Muscle of leg (tissue), 3 donors: ENCODE measurements at regions not wholly inside any gene's neighbourhood (a gene's known extent, or its start where the extent isn't known, plus 50 kb on each side); places are given as distances from the start of the nearest gene placed in this dataset.
A peak's percentile ranks its signal among the peaks of the same experiment; 100 is the strongest.
"Not testable (repeated sequence)": the region's sequence is repeated elsewhere in the genome, so short reads cannot be mapped to it uniquely, and the experiment has no call there.

Experiments used
- DNase-seq: peaks from one replicate; pipeline ENCODE4 v3.0.0; 2013
- H3K27ac ChIP-seq: one replicate; pipeline ENCODE4 v1.5.1; 2013; ENCODE audit warnings: mild to moderate bottlenecking, low read length, control low read depth
- H3K27me3 ChIP-seq: one replicate; pipeline ENCODE4 v1.6.1; 2013; ENCODE audit warnings: low read length; ENCODE audit not compliant: control insufficient read depth, insufficient read depth
- H3K36me3 ChIP-seq: one replicate; pipeline ENCODE4 v1.6.1; 2013; ENCODE audit warnings: low read length; ENCODE audit not compliant: control insufficient read depth, insufficient read depth
- H3K4me1 ChIP-seq: one replicate; pipeline ENCODE4 v1.6.1; 2013; ENCODE audit warnings: low read length; ENCODE audit not compliant: control insufficient read depth, insufficient read depth
- H3K4me3 ChIP-seq: one replicate; pipeline ENCODE4 v1.5.1; 2013; ENCODE audit warnings: low read length, control low read depth
- H3K9me3 ChIP-seq: replicated peaks from 2 replicates; pipeline ENCODE4 v1.6.1; 2013; ENCODE audit warnings: low read depth, low read length; ENCODE audit not compliant: control insufficient read depth
- WGBS: methylation state at CpG from one replicate; pipeline ENCODE4 v1.1.5; 2013; ENCODE audit warnings: missing lambda C conversion rate; ENCODE audit not compliant: insufficient coverage; 5-methylcytosine and 5-hydroxymethylcytosine counted together

DNA sequence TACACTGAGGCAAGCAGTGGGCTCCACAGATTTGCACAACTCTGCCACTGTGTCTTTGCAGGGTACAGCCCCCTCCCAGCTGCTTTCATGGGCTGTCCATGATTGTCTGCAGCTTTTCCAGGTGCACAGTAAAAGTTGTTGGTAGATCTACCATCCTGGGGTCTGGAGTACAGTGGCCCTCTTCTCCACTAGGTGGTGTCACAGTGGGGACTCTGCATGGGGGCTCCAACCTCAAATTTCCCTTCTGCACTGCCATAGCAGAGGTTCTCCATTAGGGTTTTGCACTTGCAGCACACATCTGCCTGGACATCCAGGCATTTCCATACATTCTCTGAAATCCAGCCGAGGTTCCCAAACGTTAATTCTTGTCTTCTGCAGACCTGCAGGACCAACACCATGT lies 1002.3 kb downstream of the FAM133A start:
- Histone ChIP-seq H3K4me3 (no peak overlapping the region), H3K9me3 (no peaks in the 10 kb centered on the region), H3K27ac (no peak overlapping the region), H3K4me1 (no peaks in the 10 kb centered on the region), H3K27me3 (peaks cover 10% of the 10 kb centered on the region), H3K36me3 (no peaks in the 10 kb centered on the region)
- 62% methylated on average over 2 of the region's 2 CpGs for WGBS
- DNase-seq = no peak

DNA sequence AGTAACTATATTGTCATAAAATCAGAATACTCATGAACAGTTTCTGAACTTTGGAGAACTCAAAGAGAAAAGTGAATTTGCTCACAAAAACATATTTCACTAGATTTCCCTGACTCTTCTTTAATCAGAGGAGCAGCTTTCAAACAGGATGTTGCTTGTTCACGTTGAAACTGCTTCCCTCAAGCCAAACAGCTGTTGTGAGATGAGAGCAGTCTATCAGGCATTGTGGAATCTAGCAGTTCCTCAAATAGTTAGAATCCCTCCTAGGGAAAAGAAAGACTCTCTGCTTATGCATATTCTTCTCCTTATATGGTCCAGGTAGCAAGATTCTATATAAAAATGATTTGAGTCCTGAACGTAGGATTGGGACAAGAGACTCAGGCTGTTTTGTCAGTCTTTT lies 1012.1 kb downstream of the FAM133A start:
- peak; percentile 73 for DNase-seq
- no peaks in the 10 kb centered on the region for H3K36me3 ChIP-seq
- peaks cover 3% of the 10 kb centered on the region for H3K4me1 ChIP-seq
- WGBS = no CpG with 5 or more reads among the region's 2 CpGs
- no peak overlapping the region for H3K27ac ChIP-seq
- no peaks in the 10 kb centered on the region for H3K9me3 ChIP-seq
- H3K4me3 ChIP-seq = no peak overlapping the region
- H3K27me3 ChIP-seq = peaks cover 6% of the 10 kb centered on the region

DNA sequence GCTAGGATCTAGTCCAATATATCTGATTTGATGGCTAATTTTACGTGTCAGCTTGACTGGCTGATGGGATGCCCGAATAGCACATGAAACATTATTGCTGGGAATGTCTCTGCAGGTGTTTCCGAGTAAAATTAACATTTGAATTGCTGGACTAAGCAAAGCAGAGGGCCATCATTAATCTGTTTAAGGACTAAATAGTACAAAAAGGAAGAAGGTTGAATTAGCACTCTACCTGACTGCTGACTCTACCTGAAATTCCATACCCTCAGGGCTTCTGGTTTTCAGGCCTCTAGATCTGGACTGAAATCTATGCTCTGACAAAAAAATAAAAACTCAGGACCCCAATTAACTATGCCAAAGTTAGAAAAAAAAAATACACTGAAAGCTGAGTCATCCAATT lies 1021.9 kb downstream of the FAM133A start:
- Histone ChIP-seq H3K36me3 (no peaks in the 10 kb centered on the region), H3K27ac (no peak overlapping the region), H3K4me3 (no peak overlapping the region), H3K4me1 (no peaks in the 10 kb centered on the region), H3K27me3 (no peaks in the 10 kb centered on the region), H3K9me3 (no peaks in the 10 kb centered on the region)
- DNase-seq = no peak
- WGBS = 29% methylated on average over 2 of the region's 3 CpGs

DNA sequence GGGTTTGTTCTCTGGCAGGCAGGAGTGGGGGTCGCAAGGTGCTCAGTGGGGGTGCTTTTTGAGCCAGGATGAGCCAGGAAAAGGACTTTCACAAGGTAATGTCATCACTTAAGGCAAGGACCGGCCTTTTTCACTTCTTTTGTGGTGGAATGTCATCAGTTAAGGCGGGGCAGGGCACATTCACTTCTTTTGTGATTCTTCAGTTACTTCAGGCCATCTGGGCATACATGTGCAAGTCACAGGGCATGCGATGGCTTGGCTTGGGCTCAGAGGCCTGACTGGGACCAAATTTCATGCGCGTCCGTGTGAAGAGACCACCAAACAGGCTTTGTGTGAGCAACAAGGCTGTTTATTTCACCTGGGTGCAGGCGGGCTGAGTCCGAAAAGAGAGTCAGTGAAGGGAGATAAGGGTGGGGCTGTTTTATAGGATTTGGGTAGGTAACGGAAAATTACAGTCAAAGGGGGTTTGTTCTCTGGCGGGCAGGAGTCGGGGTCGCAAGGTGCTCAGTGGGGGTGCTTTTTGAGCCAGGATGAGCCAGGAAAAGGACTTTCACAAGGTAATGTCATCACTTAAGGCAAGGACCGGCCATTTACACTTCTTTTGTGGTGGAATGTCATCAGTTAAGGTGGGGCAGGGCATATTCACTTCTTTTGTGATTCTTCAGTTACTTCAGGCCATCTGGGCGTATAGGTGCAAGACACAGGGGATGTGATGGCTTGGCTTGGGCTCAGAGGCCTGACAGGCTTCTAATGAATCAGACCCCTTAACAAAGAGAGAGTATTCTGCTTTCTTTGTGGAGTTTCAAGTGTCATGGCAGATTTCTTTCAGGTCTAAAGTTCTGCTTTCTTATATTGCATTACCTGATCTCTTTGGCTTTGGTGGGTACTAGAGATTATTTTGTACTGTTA lies 1030.6 kb downstream of the FAM133A start:
- not testable (repeated sequence) for H3K9me3 ChIP-seq, H3K4me3 ChIP-seq, DNase-seq, H3K4me1 ChIP-seq, H3K27me3 ChIP-seq, H3K36me3 ChIP-seq, H3K27ac ChIP-seq
- WGBS = 82% methylated on average over 4 of the region's 15 CpGs

DNA sequence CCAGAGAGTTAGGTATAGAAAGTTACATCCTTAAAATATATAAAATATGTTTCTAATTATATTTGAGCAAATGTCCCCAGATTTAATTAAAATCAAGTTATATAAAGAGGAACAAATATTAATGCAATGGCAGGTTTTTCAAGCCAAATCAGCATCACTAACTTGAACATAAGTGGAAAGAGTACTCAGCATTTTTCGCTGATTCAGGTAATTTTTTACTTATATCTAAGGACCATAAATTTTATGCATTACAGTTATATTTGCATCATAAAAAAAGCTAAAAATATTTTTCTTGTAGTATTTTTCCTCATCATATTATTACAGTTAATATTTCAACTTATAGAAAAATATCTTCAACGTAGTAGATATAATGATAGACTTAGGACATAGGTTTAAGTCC lies 1047.4 kb downstream of the FAM133A start:
- H3K4me3 ChIP-seq = no peak overlapping the region
- H3K27ac ChIP-seq = no peak overlapping the region
- H3K9me3 ChIP-seq = no peaks in the 10 kb centered on the region
- H3K36me3 ChIP-seq = no peaks in the 10 kb centered on the region
- no peaks in the 10 kb centered on the region for H3K4me1 ChIP-seq
- DNase-seq = no peak
- WGBS = no CpG with 5 or more reads among the region's 2 CpGs
- no peaks in the 10 kb centered on the region for H3K27me3 ChIP-seq

DNA sequence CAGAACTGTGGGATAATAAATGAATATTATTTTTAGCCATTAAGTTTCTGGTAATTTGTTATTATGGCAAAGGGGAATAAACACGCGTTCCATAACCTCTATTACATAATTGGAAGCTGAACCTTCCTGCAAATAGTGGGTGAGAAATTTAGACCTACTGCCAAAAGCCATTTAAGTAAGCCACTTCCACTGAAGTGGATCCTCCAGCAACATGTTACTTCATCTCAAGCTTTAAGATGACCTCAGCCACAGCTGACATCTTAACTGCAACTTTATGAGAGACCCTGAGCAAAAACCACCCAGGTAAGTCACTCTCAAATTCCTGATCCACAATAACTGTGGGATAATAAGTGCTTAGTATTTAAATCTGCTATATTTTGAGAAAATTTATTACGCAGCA lies 1048.6 kb downstream of the FAM133A start:
- H3K4me1 ChIP-seq = no peaks in the 10 kb centered on the region
- H3K36me3 ChIP-seq = no peaks in the 10 kb centered on the region
- H3K27me3 ChIP-seq = no peaks in the 10 kb centered on the region
- no peak overlapping the region for H3K4me3 ChIP-seq
- DNase-seq = peak; percentile 19
- H3K27ac ChIP-seq = no peak overlapping the region
- WGBS = no CpG with 5 or more reads among the region's 3 CpGs
- H3K9me3 ChIP-seq = no peaks in the 10 kb centered on the region

DNA sequence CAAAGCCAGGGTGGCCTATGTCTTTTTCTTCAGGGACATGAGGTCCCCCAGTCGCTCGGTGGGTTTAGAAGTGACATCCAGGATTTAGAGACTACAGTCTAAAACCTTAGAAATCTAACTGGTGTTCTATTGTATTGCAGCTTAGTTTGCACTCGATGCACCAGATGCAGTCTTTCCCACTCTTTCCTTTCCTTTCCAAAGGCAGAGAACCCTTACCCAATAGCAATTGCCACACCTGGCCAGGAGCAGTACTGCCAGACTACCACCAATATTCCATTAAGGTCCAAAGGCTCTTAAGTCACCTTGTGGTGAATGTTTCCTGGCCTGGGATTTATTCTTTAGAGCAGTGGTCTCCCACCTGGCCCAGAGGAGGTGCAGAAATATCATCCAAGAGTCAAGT lies 1068.8 kb downstream of the FAM133A start:
- Histone ChIP-seq H3K4me3 (no peak overlapping the region), H3K9me3 (no peaks in the 10 kb centered on the region), H3K27me3 (peaks cover 10% of the 10 kb centered on the region), H3K36me3 (no peaks in the 10 kb centered on the region), H3K27ac (no peak overlapping the region), H3K4me1 (no peaks in the 10 kb centered on the region)
- no peak for DNase-seq
- WGBS = 100% methylated on average over 1 of the region's 3 CpGs

DNA sequence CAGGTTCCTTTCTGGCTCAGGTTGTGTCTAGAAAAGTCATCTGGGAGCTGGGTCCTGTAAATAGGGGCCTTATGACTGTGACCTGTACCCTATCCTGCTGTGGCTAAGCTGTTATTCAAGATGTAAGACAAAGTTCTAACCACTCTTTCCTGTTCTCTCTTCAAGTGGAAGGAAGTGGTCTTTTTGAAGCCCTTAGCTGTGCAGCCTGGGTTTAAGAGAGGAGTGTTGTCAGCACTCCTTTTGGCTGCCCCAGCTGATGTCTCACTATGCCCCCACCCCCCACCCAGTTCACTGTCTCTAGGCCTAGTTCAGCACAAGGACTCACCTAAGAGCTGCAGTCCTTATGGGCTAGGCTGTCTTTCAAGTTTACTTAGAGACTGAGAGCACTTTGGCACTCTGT lies 1069.5 kb downstream of the FAM133A start:
- H3K27me3 ChIP-seq = peaks cover 10% of the 10 kb centered on the region
- DNase-seq = peak; percentile 7

DNA sequence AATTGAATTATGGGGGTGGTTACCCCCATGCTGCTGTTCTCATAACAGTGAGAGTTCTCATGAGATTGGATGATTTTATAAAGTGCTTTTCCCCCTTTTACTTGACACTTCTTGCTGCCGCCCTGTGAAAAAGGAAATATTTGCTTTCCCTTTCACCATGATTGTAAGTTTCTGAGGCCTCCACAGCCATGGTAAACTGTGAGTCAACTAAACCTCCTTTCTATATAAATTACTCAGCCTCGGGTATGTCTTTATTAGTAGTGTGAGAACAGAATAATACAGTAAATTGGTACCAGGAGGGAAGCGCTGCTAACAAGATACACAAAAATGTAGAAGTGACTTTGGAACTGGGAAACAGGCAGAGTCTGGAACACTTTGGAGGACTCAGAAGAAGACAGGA lies 1070.8 kb downstream of the FAM133A start:
- H3K27ac ChIP-seq = no peak overlapping the region
- no peak for DNase-seq
- H3K36me3 ChIP-seq = no peaks in the 10 kb centered on the region
- no peak overlapping the region for H3K4me3 ChIP-seq
- H3K4me1 ChIP-seq = no peaks in the 10 kb centered on the region
- WGBS = no CpG with 5 or more reads among the region's 3 CpGs
- H3K27me3 ChIP-seq = peaks cover 3% of the 10 kb centered on the region
- H3K9me3 ChIP-seq = no peaks in the 10 kb centered on the region

More for the DNA sequence above, 1069.5 kb downstream of the FAM133A start:
- H3K9me3 ChIP-seq = no peaks in the 10 kb centered on the region
- no peaks in the 10 kb centered on the region for H3K4me1 ChIP-seq
- no peak overlapping the region for H3K4me3 ChIP-seq
- H3K27ac ChIP-seq = no peak overlapping the region
- no peaks in the 10 kb centered on the region for H3K36me3 ChIP-seq

DNA sequence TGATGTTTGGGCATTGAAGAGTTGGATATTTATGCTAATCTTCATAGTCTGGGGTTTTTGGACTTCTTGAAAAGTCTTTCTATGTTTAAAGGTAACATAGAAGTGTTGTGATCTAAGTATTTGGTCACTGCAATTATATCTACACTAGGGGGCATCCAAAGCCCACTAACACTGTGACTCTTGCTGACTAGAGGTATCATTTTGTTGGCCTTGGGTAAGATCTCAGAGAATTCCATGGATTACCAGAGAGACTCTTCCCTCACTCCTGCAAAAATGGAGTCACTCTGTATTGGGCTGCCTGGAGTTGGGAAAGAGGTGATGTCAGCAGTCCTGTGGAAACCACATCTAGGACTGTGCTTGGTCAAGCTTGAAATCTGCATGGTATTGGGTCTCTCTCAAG lies 1077.6 kb downstream of the FAM133A start:
- no peaks in the 10 kb centered on the region for H3K36me3 ChIP-seq
- DNase-seq = no peak
- H3K27ac ChIP-seq = no peak overlapping the region
- no peak overlapping the region for H3K4me3 ChIP-seq
- no peaks in the 10 kb centered on the region for H3K9me3 ChIP-seq
- peaks cover 4% of the 10 kb centered on the region for H3K27me3 ChIP-seq
- no peaks in the 10 kb centered on the region for H3K4me1 ChIP-seq
